WTC11 (cell line): ENCODE measurements at regions not wholly inside any gene's neighbourhood (a gene's known extent, or its start where the extent isn't known, plus 50 kb on each side); places are given as distances from the start of the nearest gene placed in this dataset.

Experiments used
- CREM ChIP-seq: sonication (generic); formaldehyde crosslinking; IDR thresholded peaks from 2 replicates; pipeline ENCODE4 v1.8.1; 2022; ENCODE audit warnings: mild to moderate bottlenecking, missing genetic modification reagents, moderate library complexity
- CTCF ChIP-seq: fragments of 200-600 bp; IDR thresholded peaks from 2 replicates; pipeline ENCODE4 v1.8.0; 2022; ENCODE audit warnings: antibody characterized with exemption
- FOXP4 ChIP-seq: sonication (generic); formaldehyde crosslinking; IDR thresholded peaks from 2 replicates; pipeline ENCODE4 v1.8.0; 2022; ENCODE audit warnings: mild to moderate bottlenecking, missing genetic modification reagents
- ZBTB21 ChIP-seq: sonication (generic); formaldehyde crosslinking; IDR thresholded peaks from 2 replicates; pipeline ENCODE4 v1.8.1; 2023; ENCODE audit warnings: mild to moderate bottlenecking, missing genetic modification reagents, borderline replicate concordance
- ZNF121 ChIP-seq: sonication (generic); formaldehyde crosslinking; IDR thresholded peaks from 2 replicates; pipeline ENCODE4 v1.8.0; 2023; ENCODE audit warnings: missing genetic modification reagents
- TF ChIP-seq, protein P1 (sequence below): sonication (generic); formaldehyde crosslinking; IDR thresholded peaks from 2 replicates; pipeline ENCODE4 v1.8.1; 2023; ENCODE audit warnings: mild to moderate bottlenecking, missing genetic modification reagents
- TF ChIP-seq, protein P2 (sequence below): sonication (generic); formaldehyde crosslinking; IDR thresholded peaks from 2 replicates; pipeline ENCODE4 v1.8.0; 2022; ENCODE audit warnings: mild to moderate bottlenecking, missing genetic modification reagents
- TF ChIP-seq, protein P3 (sequence below): sonication (generic); formaldehyde crosslinking; IDR thresholded peaks from 2 replicates; pipeline ENCODE4 v1.8.1; 2023; ENCODE audit warnings: mild to moderate bottlenecking, missing genetic modification reagents, moderate library complexity

DNA sequence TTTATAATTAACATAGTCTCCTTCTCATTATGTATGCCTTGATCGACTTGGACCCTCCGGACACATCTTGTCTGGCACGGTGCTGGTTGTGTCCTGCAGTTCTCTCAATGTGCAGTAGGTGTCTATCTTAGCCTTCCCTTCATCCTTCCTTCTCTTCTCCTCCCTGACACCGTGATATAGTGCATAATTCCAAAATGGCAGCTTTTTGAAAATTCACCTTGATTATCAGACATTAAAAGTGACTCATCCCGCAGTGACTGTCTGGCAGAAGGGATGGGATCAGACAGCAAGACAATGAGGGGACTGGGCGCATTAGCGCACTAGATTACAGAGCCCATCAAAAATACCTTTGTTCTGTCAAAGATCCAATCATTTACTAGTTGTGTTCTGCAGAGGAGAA, 70.0 kb upstream of the PMFBP1 start:
- TF ChIP-seq ZBTB21 (CRISPR knock-in tag) = no peak
- TF ChIP-seq CTCF = peak; percentile 70
- TF ChIP-seq, protein P1, sequence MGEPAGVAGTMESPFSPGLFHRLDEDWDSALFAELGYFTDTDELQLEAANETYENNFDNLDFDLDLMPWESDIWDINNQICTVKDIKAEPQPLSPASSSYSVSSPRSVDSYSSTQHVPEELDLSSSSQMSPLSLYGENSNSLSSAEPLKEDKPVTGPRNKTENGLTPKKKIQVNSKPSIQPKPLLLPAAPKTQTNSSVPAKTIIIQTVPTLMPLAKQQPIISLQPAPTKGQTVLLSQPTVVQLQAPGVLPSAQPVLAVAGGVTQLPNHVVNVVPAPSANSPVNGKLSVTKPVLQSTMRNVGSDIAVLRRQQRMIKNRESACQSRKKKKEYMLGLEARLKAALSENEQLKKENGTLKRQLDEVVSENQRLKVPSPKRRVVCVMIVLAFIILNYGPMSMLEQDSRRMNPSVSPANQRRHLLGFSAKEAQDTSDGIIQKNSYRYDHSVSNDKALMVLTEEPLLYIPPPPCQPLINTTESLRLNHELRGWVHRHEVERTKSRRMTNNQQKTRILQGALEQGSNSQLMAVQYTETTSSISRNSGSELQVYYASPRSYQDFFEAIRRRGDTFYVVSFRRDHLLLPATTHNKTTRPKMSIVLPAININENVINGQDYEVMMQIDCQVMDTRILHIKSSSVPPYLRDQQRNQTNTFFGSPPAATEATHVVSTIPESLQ (CRISPR knock-in tag) = no peak
- no peak for TF ChIP-seq ZNF121 (CRISPR knock-in tag)
- TF ChIP-seq, protein P2, sequence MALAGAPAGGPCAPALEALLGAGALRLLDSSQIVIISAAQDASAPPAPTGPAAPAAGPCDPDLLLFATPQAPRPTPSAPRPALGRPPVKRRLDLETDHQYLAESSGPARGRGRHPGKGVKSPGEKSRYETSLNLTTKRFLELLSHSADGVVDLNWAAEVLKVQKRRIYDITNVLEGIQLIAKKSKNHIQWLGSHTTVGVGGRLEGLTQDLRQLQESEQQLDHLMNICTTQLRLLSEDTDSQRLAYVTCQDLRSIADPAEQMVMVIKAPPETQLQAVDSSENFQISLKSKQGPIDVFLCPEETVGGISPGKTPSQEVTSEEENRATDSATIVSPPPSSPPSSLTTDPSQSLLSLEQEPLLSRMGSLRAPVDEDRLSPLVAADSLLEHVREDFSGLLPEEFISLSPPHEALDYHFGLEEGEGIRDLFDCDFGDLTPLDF (CRISPR knock-in tag) = no peak
- TF ChIP-seq, protein P3, sequence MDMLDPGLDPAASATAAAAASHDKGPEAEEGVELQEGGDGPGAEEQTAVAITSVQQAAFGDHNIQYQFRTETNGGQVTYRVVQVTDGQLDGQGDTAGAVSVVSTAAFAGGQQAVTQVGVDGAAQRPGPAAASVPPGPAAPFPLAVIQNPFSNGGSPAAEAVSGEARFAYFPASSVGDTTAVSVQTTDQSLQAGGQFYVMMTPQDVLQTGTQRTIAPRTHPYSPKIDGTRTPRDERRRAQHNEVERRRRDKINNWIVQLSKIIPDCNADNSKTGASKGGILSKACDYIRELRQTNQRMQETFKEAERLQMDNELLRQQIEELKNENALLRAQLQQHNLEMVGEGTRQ (CRISPR knock-in tag) = no peak
- no peak for TF ChIP-seq CREM (CRISPR knock-in tag)
- no peak for TF ChIP-seq FOXP4 (CRISPR knock-in tag)
